ENCODE measurements at regions not wholly inside any gene's neighbourhood (a gene's known extent, or its start where the extent isn't known, plus 50 kb on each side); places are given as distances from the start of the nearest gene placed in this dataset.

GRCh38 chr9:109715344-109715743 lies 64.7 kb upstream of the PALM2AKAP2 start:
- no peak for DNase-seq (ENCODE audit: low spot score)
- ATAC-seq, result no peak
- H3K27me3 Mint-ChIP-seq, result no peaks in the 10 kb centered on the region
- H3K4me3 Mint-ChIP-seq, result no peak overlapping the region
- H3K27ac Mint-ChIP-seq, result no peak overlapping the region
- H3K4me1 Mint-ChIP-seq (ENCODE audit: low read depth in 2 of 2), result no peaks in the 10 kb centered on the region
- no peaks in the 10 kb centered on the region for H3K36me3 Mint-ChIP-seq
- H3K9me3 Mint-ChIP-seq, result no peaks in the 10 kb centered on the region

- H3K4me3 Mint-ChIP-seq, result no peak overlapping the region
- H3K4me1 Mint-ChIP-seq (ENCODE audit: low read depth in 2 of 2), result no peaks in the 10 kb centered on the region
- no peak for DNase-seq (ENCODE audit: low spot score)
- no peak overlapping the region for H3K27ac Mint-ChIP-seq
- no peaks in the 10 kb centered on the region for H3K36me3 Mint-ChIP-seq
- H3K9me3 Mint-ChIP-seq, result no peaks in the 10 kb centered on the region
- no peak for ATAC-seq
- no peaks in the 10 kb centered on the region for H3K27me3 Mint-ChIP-seq
Observed at GRCh38 chr9:109716631-109717030, 63.4 kb upstream of the PALM2AKAP2 start.

- H3K27ac Mint-ChIP-seq, result no peak overlapping the region
- no peaks in the 10 kb centered on the region for H3K9me3 Mint-ChIP-seq
- ATAC-seq, result no peak
- H3K4me3 Mint-ChIP-seq, result no peak overlapping the region
- H3K4me1 Mint-ChIP-seq (ENCODE audit: low read depth in 2 of 2), result no peaks in the 10 kb centered on the region
- no peak for DNase-seq (ENCODE audit: low spot score)
- H3K27me3 Mint-ChIP-seq, result no peaks in the 10 kb centered on the region
- H3K36me3 Mint-ChIP-seq, result no peaks in the 10 kb centered on the region
Observed at GRCh38 chr9:109717342-109717741, 62.7 kb upstream of the PALM2AKAP2 start.

- Mint-ChIP-seq H3K9me3 (no peaks in the 10 kb centered on the region), H3K4me3 (no peak overlapping the region), H3K4me1 (ENCODE audit: low read depth in 2 of 2) (no peaks in the 10 kb centered on the region), H3K27ac (no peak overlapping the region), H3K36me3 (no peaks in the 10 kb centered on the region), H3K27me3 (no peaks in the 10 kb centered on the region)
- ATAC-seq, result no peak
- no peak for DNase-seq (ENCODE audit: low spot score)
Observed at GRCh38 chr9:109718861-109719260, 61.1 kb upstream of the PALM2AKAP2 start.

- Mint-ChIP-seq H3K27me3 (no peaks in the 10 kb centered on the region), H3K4me3 (no peak overlapping the region)
Observed at GRCh38 chr9:109721001-109721400, 59.0 kb upstream of the PALM2AKAP2 start.

GRCh38 chr9:109722007-109722406 lies 58.0 kb upstream of the PALM2AKAP2 start:
- no peaks in the 10 kb centered on the region for H3K27me3 Mint-ChIP-seq
- H3K36me3 Mint-ChIP-seq, result no peaks in the 10 kb centered on the region
- H3K4me1 Mint-ChIP-seq (ENCODE audit: low read depth in 2 of 2), result no peaks in the 10 kb centered on the region
- no peak for DNase-seq (ENCODE audit: low spot score)
- H3K4me3 Mint-ChIP-seq, result no peak overlapping the region
- H3K9me3 Mint-ChIP-seq, result no peaks in the 10 kb centered on the region
- no peak for ATAC-seq
- H3K27ac Mint-ChIP-seq, result no peak overlapping the region

More at GRCh38 chr9:109721001-109721400, 59.0 kb upstream of the PALM2AKAP2 start:
- no peak for DNase-seq (ENCODE audit: low spot score)
- Mint-ChIP-seq H3K4me1 (ENCODE audit: low read depth in 2 of 2) (no peaks in the 10 kb centered on the region), H3K9me3 (no peaks in the 10 kb centered on the region), H3K36me3 (no peaks in the 10 kb centered on the region), H3K27ac (no peak overlapping the region)
- ATAC-seq, result no peak

GRCh38 chr9:109723781-109724180 lies 56.2 kb upstream of the PALM2AKAP2 start:
- Mint-ChIP-seq H3K36me3 (no peaks in the 10 kb centered on the region), H3K4me1 (ENCODE audit: low read depth in 2 of 2) (no peaks in the 10 kb centered on the region), H3K27me3 (no peaks in the 10 kb centered on the region), H3K27ac (no peak overlapping the region), H3K9me3 (no peaks in the 10 kb centered on the region), H3K4me3 (no peak overlapping the region)
- DNase-seq (ENCODE audit: low spot score) (no peak), ATAC-seq (no peak)

GRCh38 chr9:109725460-109725859 lies 54.5 kb upstream of the PALM2AKAP2 start:
- Mint-ChIP-seq H3K9me3 (no peaks in the 10 kb centered on the region), H3K36me3 (no peaks in the 10 kb centered on the region), H3K4me1 (ENCODE audit: low read depth in 2 of 2) (no peaks in the 10 kb centered on the region), H3K27ac (no peak overlapping the region), H3K4me3 (no peak overlapping the region), H3K27me3 (no peaks in the 10 kb centered on the region)
- ATAC-seq, result no peak
- no peak for DNase-seq (ENCODE audit: low spot score)

- DNase-seq (ENCODE audit: low spot score) (no peak), ATAC-seq (no peak)
- H3K9me3 Mint-ChIP-seq, result no peaks in the 10 kb centered on the region
- no peak overlapping the region for H3K27ac Mint-ChIP-seq
- no peak overlapping the region for H3K4me3 Mint-ChIP-seq
- H3K36me3 Mint-ChIP-seq, result no peaks in the 10 kb centered on the region
- H3K4me1 Mint-ChIP-seq (ENCODE audit: low read depth in 2 of 2), result no peaks in the 10 kb centered on the region
- no peaks in the 10 kb centered on the region for H3K27me3 Mint-ChIP-seq
Observed at GRCh38 chr9:109726119-109726518, 53.9 kb upstream of the PALM2AKAP2 start.

- Mint-ChIP-seq H3K36me3 (no peaks in the 10 kb centered on the region), H3K27me3 (peaks cover 0 to 9% of the 10 kb centered on the region in 2 donors)
Observed at GRCh38 chr9:109728686-109729300, 51.2 kb upstream of the PALM2AKAP2 start.

GRCh38 chr9:109729513-109729912 lies 50.5 kb upstream of the PALM2AKAP2 start:
- Mint-ChIP-seq H3K27me3 (peaks cover 0 to 9% of the 10 kb centered on the region in 2 donors), H3K4me3 (no peak overlapping the region), H3K27ac (no peak overlapping the region), H3K36me3 (no peaks in the 10 kb centered on the region), H3K9me3 (no peaks in the 10 kb centered on the region), H3K4me1 (ENCODE audit: low read depth in 2 of 2) (peaks cover 0 to 4% of the 10 kb centered on the region in 2 donors)
- ATAC-seq (no peak), DNase-seq (ENCODE audit: low spot score) (no peak)

More at GRCh38 chr9:109728686-109729300, 51.2 kb upstream of the PALM2AKAP2 start:
- DNase-seq (ENCODE audit: low spot score) (no peak), ATAC-seq (no peak)
- H3K27ac Mint-ChIP-seq, result no peak overlapping the region
- H3K4me1 Mint-ChIP-seq (ENCODE audit: low read depth in 2 of 2), result peaks cover 0 to 4% of the 10 kb centered on the region in 2 donors
- H3K4me3 Mint-ChIP-seq, result no peak overlapping the region
- H3K9me3 Mint-ChIP-seq, result no peaks in the 10 kb centered on the region
